Adrenal gland (tissue), 9 donors: ENCODE measurements at regions not wholly inside any gene's neighbourhood (a gene's known extent, or its start where the extent isn't known, plus 50 kb on each side); places are given as distances from the start of the nearest gene placed in this dataset.

ENCODE experiments used
- DNase-seq, 7 donors: peaks; one replicate each; pipeline ENCODE4 v3.0.0-alpha.2; 2019 to 2020
- H3K27ac ChIP-seq, 5 donors: fragments of 200-600 bp; sonication (generic) in 4 of 5; 1 replicate in 3 of 5; 2 replicates in 2 of 5; pipeline versions ENCODE4 v1.5.1 to v1.8.0; 2016 to 2020; ENCODE audit warnings: mild to moderate bottlenecking in 1 of 5
- H3K27me3 ChIP-seq: fragments of 200-600 bp; 2 replicates; pipeline ENCODE4 v1.8.0; 2021
- H3K36me3 ChIP-seq, 2 donors: fragments of 200-600 bp; replicated peaks in 1 of 2; 1 replicate in 1 of 2; 2 replicates in 1 of 2; pipeline versions ENCODE4 v1.5.1 to v1.8.0; 2018 to 2022
- H3K4me1 ChIP-seq, 2 donors: fragments of 200-600 bp; replicated peaks in 1 of 2; 1 replicate in 1 of 2; 2 replicates in 1 of 2; pipeline versions ENCODE4 v1.5.1 to v1.8.0; 2018 to 2021
- H3K4me3 ChIP-seq, 4 donors: fragments of 200-600 bp; sonication (generic) in 3 of 4; one replicate each; pipeline ENCODE4 v1.5.1; 2016 to 2018
- H3K9me3 ChIP-seq, 3 donors: fragments of 200-600 bp; sonication (generic) in 1 of 3; replicated peaks in 1 of 3; 1 replicate in 2 of 3; 2 replicates in 1 of 3; pipeline versions ENCODE4 v1.5.1 to v1.8.0; 2016 to 2021
- POLR2A ChIP-seq, 2 donors: fragments of 450-650 bp; IDR thresholded peaks; one replicate each; pipeline ENCODE4 v1.6.1; 2017; ENCODE audit warnings: antibody characterized with exemption in 2 of 2, mild to moderate bottlenecking in 2 of 2, moderate library complexity in 1 of 2
- WGBS, 4 donors: extraction: QIAGEN DNeasy Blood & Tissue Kit in 2 of 4; methylation state at CpG; one replicate each; pipeline versions ENCODE4 v1.1.5 to v1.1.7; 2013 to 2017; 5-methylcytosine and 5-hydroxymethylcytosine counted together
- intact Hi-C, 2 donors: fragments of 100-400 bp; cut with DNase I; formaldehyde crosslinking; loops; one replicate each; pipeline versions ENCODE4 v1.14.1 to v1.15.0; 2022 to 2023
- TF ChIP-seq, protein P1 (sequence below), 6 experiments: fragments of 450-650 bp in 4 of 6; fragments of 200-600 bp in 2 of 6; sonication (generic) in 1 of 6; IDR thresholded peaks; 1 replicate in 5 of 6; 2 replicates in 1 of 6; pipeline versions ENCODE4 v1.5.1 to v1.8.0; 2016 to 2021; ENCODE audit warnings: antibody characterized with exemption in 6 of 6, mild to moderate bottlenecking in 2 of 6, moderate library complexity in 1 of 6
- donor health status: healthy with polysubstance abuse.
- donor health status: Bipolar disorder and iron deficiency.
- donor health status: DM: yes; HTN: yes; CAD: no.
- donor health status: DM: no; HTN: no; CAD: no.
- donor health status: DM: no; HTN: no; CAD: no.

DNA sequence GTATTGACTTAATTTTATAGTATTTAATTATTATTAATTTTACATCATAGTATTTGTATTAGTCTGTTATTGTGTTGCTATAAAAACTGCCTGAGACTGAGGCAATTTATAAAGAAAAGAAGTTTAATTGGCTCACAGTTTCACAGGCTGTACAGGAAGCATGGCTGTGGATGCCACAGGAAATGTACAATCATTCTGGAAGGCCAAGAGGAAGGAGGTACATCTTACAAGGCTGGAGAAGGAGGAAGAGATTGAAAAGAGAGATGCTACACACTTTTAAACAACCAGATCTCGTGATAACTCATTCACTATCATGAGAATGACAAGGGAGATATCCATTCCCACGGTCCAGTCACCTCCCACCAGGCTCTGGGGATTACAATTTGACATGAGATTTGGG, 2019.4 kb upstream of the PIK3C3 start:
- H3K27ac ChIP-seq, result no peak overlapping the region
- no peaks in the 10 kb centered on the region for H3K36me3 ChIP-seq
- intact Hi-C loops, result no loop called here
- DNase-seq, result no peak
- 44 to 52% (median 48%) methylated on average over 2 of the region's 2 CpGs for WGBS, 4 donors
- no peak overlapping the region for H3K4me3 ChIP-seq
- H3K4me1 ChIP-seq, result no peaks in the 10 kb centered on the region
- H3K9me3 ChIP-seq, result no peaks in the 10 kb centered on the region
- TF ChIP-seq, protein P1, sequence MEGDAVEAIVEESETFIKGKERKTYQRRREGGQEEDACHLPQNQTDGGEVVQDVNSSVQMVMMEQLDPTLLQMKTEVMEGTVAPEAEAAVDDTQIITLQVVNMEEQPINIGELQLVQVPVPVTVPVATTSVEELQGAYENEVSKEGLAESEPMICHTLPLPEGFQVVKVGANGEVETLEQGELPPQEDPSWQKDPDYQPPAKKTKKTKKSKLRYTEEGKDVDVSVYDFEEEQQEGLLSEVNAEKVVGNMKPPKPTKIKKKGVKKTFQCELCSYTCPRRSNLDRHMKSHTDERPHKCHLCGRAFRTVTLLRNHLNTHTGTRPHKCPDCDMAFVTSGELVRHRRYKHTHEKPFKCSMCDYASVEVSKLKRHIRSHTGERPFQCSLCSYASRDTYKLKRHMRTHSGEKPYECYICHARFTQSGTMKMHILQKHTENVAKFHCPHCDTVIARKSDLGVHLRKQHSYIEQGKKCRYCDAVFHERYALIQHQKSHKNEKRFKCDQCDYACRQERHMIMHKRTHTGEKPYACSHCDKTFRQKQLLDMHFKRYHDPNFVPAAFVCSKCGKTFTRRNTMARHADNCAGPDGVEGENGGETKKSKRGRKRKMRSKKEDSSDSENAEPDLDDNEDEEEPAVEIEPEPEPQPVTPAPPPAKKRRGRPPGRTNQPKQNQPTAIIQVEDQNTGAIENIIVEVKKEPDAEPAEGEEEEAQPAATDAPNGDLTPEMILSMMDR (IDR thresholded peaks at IDR 0.05), result no peak
- no peak for TF ChIP-seq POLR2A (IDR thresholded peaks at IDR 0.05)
- no peaks in the 10 kb centered on the region for H3K27me3 ChIP-seq

DNA sequence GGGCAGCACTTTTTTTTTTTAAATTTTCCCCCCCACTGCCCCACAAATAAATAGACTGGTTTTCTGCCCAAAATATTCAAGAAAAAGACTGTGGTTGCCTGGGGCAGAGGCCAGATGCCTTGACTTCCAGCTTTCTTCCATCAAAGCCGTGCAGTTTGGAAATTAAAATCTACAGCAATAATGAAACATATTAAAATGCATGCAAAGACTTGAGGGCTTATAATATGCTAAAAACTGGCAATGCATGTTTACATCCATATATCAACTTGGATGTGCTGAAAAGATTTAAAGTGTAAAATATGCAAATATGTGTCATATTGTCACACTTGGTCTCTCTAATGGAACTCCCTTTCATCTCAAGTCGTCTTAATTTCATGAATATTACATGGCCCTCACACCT, 2036.2 kb upstream of the PIK3C3 start:
- Histone ChIP-seq H3K4me1 (no peaks in the 10 kb centered on the region), H3K4me3 (no peak overlapping the region), H3K27ac (no peak overlapping the region), H3K36me3 (no peaks in the 10 kb centered on the region), H3K27me3 (no peaks in the 10 kb centered on the region), H3K9me3 (no peaks in the 10 kb centered on the region)
- intact Hi-C loops, result no loop called here
- WGBS, 4 donors, result 58 to 68% (median 65%) methylated on average over 2 of the region's 2 CpGs
- TF ChIP-seq, protein P1 (IDR thresholded peaks at IDR 0.05), result no peak
- no peak for TF ChIP-seq POLR2A (IDR thresholded peaks at IDR 0.05)
- DNase-seq, result no peak

DNA sequence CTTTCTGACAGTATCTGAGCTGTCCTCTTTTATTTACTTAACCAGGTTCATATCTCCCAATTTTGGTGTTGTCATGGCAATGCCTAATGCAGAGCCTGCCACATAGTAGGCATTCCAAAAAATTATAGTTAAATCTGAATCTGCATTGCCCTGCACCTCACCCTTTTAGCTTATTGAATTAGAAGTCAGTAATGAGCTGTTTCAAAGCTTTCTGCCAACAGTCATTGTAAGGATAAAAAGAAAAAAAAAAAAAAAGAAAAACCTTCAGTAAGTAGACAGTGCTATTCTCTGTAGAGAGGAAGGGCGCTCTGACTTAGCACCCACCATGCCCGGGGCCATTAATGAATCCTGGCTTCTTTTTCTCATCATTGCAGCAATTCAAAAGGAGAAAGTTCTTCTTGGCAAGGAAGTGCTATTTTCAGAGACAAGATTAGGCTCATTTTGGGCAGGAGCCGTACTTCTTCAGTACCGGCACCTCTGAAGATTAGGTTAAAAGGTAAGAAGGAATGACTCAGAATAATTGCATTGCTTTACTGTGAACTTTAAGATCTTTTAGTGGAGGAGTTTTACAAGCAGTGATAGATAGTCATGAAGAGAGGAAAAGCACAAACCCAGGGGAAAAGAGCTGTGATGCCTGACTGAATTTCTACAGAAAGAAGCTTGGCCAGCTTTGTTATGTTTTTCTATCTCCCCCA, 2041.2 kb upstream of the PIK3C3 start:
- TF ChIP-seq POLR2A (IDR thresholded peaks at IDR 0.05), result no peak
- TF ChIP-seq, protein P1 (IDR thresholded peaks at IDR 0.05), result no peak
- no peak overlapping the region for H3K27ac ChIP-seq
- H3K4me1 ChIP-seq, result no peaks in the 10 kb centered on the region
- intact Hi-C loops, result no loop called here
- no peak overlapping the region for H3K4me3 ChIP-seq
- no peaks in the 10 kb centered on the region for H3K9me3 ChIP-seq
- no peaks in the 10 kb centered on the region for H3K36me3 ChIP-seq
- 47 to 64% (median 55%) methylated on average over 4 of the region's 4 CpGs for WGBS, 4 donors
- no peak for DNase-seq
- no peaks in the 10 kb centered on the region for H3K27me3 ChIP-seq

DNA sequence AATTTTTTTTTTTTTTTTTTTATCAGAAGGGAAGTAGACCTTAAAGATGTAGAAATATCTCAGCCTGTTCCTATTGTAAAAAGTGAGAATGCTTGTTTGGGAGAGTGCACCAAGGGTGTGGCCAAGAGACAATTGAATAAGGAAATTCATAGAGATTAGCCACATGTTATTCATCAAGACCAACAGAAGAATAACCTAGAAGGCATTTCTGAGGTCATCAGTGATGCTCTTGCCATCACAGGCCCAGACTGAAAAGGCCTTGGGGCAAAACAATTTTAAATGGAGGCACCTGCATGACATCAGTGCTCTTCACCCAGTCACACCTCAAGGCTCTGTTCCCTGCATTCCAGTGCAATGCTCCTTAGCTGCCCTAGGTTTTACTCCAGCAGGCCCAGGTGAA, 2043.3 kb upstream of the PIK3C3 start:
- intact Hi-C loops, result no loop called here
- no peak for DNase-seq
- no peak for TF ChIP-seq POLR2A (IDR thresholded peaks at IDR 0.05)
- TF ChIP-seq, protein P1 (IDR thresholded peaks at IDR 0.05), result no peak
- Histone ChIP-seq H3K27ac (no peak overlapping the region), H3K27me3 (no peaks in the 10 kb centered on the region), H3K4me3 (no peak overlapping the region), H3K4me1 (no peaks in the 10 kb centered on the region), H3K36me3 (no peaks in the 10 kb centered on the region), H3K9me3 (no peaks in the 10 kb centered on the region)
